AG04450 (cell line): ENCODE measurements at regions not wholly inside any gene's neighbourhood (a gene's known extent, or its start where the extent isn't known, plus 50 kb on each side); places are given as distances from the start of the nearest gene placed in this dataset.

Source experiments
- CTCF ChIA-PET: fragments of 300-600, 350-600 bp; formaldehyde crosslinking; extraction: SDS; loops from one replicate; lab custom pipeline; 2022; ENCODE audit warnings: antibody characterized with exemption, inconsistent platforms; lab: Charles Lee
- POLR2A ChIA-PET: fragments of 350-600 bp; formaldehyde crosslinking; extraction: SDS; loops from one replicate; lab custom pipeline; 2021; ENCODE audit warnings: antibody characterized with exemption, inconsistent platforms; lab: Yijun Ruan, JAX
- DNase-seq: peaks from one replicate; pipeline ENCODE4 v3.0.0-alpha.2; 2011; ENCODE audit warnings: low read depth, low spot score
- H3K27ac ChIP-seq: one replicate; pipeline ENCODE4 v1.5.1; 2012; ENCODE audit warnings: low read depth, low read length, control low read depth
- H3K27me3 ChIP-seq: one replicate; pipeline ENCODE4 v1.6.0; 2012; ENCODE audit warnings: low read length; ENCODE audit not compliant: control insufficient read depth, insufficient read depth
- H3K4me3 ChIP-seq: 2 replicates; pipeline ENCODE4 v1.5.1; 2011; ENCODE audit warnings: mild to moderate bottlenecking, low read depth, low read length, control low read depth
- H3K9me3 ChIP-seq: 2 replicates; pipeline ENCODE4 v1.5.1; 2012; ENCODE audit warnings: low read length; ENCODE audit not compliant: control insufficient read depth, insufficient read depth
- TF ChIP-seq, protein P1 (sequence below): IDR thresholded peaks from 2 replicates; pipeline ENCODE4 v1.5.1; 2011; ENCODE audit warnings: low read depth, low read length, control low read depth, inconsistent platforms

DNA sequence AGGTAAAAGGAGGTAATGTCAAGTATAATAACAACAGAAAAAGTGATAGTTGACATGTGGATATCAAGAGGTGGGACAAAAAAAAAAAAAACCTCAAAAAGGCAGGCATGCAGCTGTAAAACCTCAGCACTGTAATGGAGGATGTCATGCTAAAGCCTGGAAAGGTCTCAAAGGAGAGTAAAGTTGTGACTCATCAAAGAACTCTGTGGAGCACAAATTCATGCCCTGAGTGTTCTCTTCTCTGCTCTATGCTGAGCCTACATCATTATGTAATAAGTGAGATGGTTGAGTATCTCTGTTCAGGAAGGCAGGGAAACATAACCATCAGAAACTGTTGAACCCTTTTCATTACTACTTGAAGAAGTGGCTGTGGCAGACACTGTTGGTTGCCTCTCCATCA lies 597.8 kb downstream of the BCOR start:
- H3K27me3 ChIP-seq = no peaks in the 10 kb centered on the region
- POLR2A ChIA-PET = no interaction called here
- no peak for DNase-seq
- H3K9me3 ChIP-seq = no peaks in the 10 kb centered on the region
- TF ChIP-seq, protein P1, sequence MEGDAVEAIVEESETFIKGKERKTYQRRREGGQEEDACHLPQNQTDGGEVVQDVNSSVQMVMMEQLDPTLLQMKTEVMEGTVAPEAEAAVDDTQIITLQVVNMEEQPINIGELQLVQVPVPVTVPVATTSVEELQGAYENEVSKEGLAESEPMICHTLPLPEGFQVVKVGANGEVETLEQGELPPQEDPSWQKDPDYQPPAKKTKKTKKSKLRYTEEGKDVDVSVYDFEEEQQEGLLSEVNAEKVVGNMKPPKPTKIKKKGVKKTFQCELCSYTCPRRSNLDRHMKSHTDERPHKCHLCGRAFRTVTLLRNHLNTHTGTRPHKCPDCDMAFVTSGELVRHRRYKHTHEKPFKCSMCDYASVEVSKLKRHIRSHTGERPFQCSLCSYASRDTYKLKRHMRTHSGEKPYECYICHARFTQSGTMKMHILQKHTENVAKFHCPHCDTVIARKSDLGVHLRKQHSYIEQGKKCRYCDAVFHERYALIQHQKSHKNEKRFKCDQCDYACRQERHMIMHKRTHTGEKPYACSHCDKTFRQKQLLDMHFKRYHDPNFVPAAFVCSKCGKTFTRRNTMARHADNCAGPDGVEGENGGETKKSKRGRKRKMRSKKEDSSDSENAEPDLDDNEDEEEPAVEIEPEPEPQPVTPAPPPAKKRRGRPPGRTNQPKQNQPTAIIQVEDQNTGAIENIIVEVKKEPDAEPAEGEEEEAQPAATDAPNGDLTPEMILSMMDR = no peak
- CTCF ChIA-PET = no interaction called here
- no peak overlapping the region for H3K27ac ChIP-seq
- no peak overlapping the region for H3K4me3 ChIP-seq

DNA sequence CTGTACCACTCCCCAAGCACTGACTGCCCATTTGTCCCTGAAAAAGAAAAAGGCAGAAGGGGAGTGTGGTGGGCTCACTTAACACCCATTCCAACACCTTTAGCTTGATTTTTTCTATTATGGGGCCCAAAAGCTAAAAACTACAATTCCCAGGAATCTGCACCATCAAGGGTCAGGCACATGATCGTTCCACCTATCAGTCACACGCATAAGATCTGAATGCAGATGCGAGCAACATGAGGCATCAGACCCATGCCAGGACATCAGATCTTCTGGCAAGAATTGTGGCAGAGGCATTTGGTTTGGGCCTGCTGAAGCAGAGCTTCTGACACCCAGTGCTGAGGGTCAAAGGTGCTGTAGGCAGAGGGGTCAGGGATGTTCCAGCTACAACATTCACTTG lies 595.9 kb downstream of the BCOR start:
- POLR2A ChIA-PET = no interaction called here
- no peaks in the 10 kb centered on the region for H3K27me3 ChIP-seq
- DNase-seq = no peak
- H3K9me3 ChIP-seq = no peaks in the 10 kb centered on the region
- TF ChIP-seq, protein P1 = no peak
- H3K4me3 ChIP-seq = no peak overlapping the region
- no peak overlapping the region for H3K27ac ChIP-seq
- CTCF ChIA-PET = no interaction called here

DNA sequence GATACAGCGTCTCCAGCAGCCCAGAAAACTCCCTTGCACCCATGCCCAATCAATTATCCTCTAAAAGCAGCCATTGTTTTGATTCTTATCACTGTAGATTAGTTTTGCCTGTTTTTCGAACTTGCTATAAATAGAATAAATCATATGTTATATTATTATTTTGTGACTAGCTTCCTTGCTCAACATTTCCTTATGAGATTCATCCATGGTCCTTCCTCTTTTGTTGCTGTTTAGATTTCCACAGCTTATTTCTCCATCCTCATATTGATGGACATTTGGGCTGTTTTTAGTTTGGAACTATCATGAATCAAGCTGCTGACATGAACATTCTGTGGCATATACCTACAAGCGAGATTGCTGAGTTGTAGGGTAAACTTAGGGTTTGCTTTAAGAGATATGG lies 595.3 kb downstream of the BCOR start:
- no peaks in the 10 kb centered on the region for H3K27me3 ChIP-seq
- no peaks in the 10 kb centered on the region for H3K9me3 ChIP-seq
- TF ChIP-seq, protein P1 = no peak
- H3K4me3 ChIP-seq = no peak overlapping the region
- ChIA-PET CTCF (no interaction called here), POLR2A (no interaction called here)
- no peak for DNase-seq
- no peak overlapping the region for H3K27ac ChIP-seq

DNA sequence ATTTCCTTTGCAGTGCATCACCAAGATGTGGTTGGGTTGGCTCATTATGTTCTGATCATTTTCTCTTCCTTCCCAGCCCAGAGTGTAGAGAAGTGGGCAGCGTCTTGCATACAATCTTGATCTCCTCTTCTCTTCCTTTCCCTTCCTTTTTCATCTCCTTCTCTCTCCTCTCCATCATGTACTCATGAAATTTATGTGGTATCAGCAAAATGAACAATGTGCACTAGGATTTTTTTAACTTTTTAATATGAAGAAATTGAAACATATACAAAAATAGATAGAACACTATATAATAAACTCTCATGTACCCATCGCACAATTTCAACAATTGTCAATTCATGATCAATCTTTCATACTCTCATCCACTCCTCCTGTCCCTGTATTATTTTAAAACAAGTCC lies 593.5 kb downstream of the BCOR start:
- no peak overlapping the region for H3K4me3 ChIP-seq
- ChIA-PET CTCF (no interaction called here), POLR2A (no interaction called here)
- H3K9me3 ChIP-seq = no peaks in the 10 kb centered on the region
- H3K27me3 ChIP-seq = no peaks in the 10 kb centered on the region
- DNase-seq = no peak
- TF ChIP-seq, protein P1 = no peak
- no peak overlapping the region for H3K27ac ChIP-seq

DNA sequence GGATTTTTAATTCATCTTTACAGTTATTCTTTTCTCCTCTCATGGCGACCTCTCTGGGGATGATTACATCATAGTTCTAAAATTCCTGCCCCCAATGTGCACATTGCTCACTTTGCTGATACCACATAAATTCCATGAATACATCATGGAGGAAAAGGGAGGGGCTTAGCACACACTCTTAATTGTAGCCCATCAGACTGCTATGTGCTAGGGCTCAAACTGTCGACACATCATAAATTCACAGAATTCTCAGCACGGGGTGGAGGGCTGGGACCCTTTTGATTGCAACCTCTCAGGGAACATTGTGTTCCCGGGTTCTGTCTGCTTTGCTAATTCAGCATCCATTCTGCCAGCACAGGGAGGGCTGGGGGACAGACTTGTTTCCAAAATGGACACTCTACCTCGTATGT lies 592.9 kb downstream of the BCOR start:
- ChIA-PET CTCF (no interaction called here), POLR2A (no interaction called here)
- Histone ChIP-seq H3K4me3 (no peak overlapping the region), H3K9me3 (no peaks in the 10 kb centered on the region), H3K27me3 (no peaks in the 10 kb centered on the region), H3K27ac (no peak overlapping the region)
- TF ChIP-seq, protein P1 = no peak
- no peak for DNase-seq
